SK-N-SH (cell line): ENCODE measurements at regions not wholly inside any gene's neighbourhood (a gene's known extent, or its start where the extent isn't known, plus 50 kb on each side); places are given as distances from the start of the nearest gene placed in this dataset.

Source experiments
- CTCF ChIA-PET: fragments of 300-600, 350-600 bp; formaldehyde crosslinking; extraction: SDS; loops from one replicate; lab custom pipeline; 2021; lab: Yijun Ruan, JAX
- POLR2A ChIA-PET: fragments of 350-600 bp; sonication (Branson Sonifier 250); formaldehyde crosslinking; extraction: SDS; loops from one replicate; lab custom pipeline; 2020; ENCODE audit warnings: antibody characterized with exemption, inconsistent platforms; lab: Yijun Ruan, JAX
- DNase-seq: peaks from one replicate; pipeline ENCODE4 v3.0.0; 2012
- H2AFZ ChIP-seq: fragments of 200-600 bp; sonication (generic); 2 replicates; pipeline ENCODE4 v1.8.1; 2016; ENCODE audit warnings: antibody characterized with exemption, mild to moderate bottlenecking, low read depth
- H3F3A ChIP-seq: fragments of 200-600 bp; sonication (generic); replicated peaks from 2 replicates; pipeline ENCODE3; 2016; ENCODE audit warnings: antibody characterized with exemption, mild to moderate bottlenecking; ENCODE audit not compliant: insufficient read depth
- H3K27ac ChIP-seq, 2 experiments: fragments of 200-500 bp in 1 of 2; fragments of 200-600 bp in 1 of 2; sonication (Bioruptor generic) in 1 of 2; sonication (generic), shearing (Covaris generic) in 1 of 2; 2 replicates each; pipeline versions ENCODE4 v1.5.1 to v1.6.1; 2014 to 2016; ENCODE audit warnings: low read depth in 2 of 2, inconsistent platforms in 1 of 2, low read length in 1 of 2, mild to moderate bottlenecking in 1 of 2, mixed read lengths in 1 of 2
- H3K27me3 ChIP-seq: fragments of 200-600 bp; sonication (generic), shearing (Covaris generic); 2 replicates; pipeline ENCODE4 v1.6.1; 2016; ENCODE audit warnings: mixed run types; ENCODE audit not compliant: insufficient read depth
- H3K36me3 ChIP-seq, 2 experiments: fragments of 200-500 bp in 1 of 2; fragments of 200-600 bp in 1 of 2; sonication (Bioruptor generic) in 1 of 2; sonication (generic) in 1 of 2; replicated peaks in 1 of 2; 2 replicates each; pipeline versions ENCODE3 to v1.5.1; 2014 to 2016; ENCODE audit warnings: low read length in 1 of 2, mild to moderate bottlenecking in 1 of 2; ENCODE audit not compliant: insufficient read depth in 2 of 2, control insufficient read depth in 1 of 2
- H3K4me1 ChIP-seq, 2 experiments: fragments of 200-500 bp in 1 of 2; fragments of 200-600 bp in 1 of 2; sonication (Bioruptor generic) in 1 of 2; sonication (generic), shearing (Covaris generic) in 1 of 2; 2 replicates each; pipeline versions ENCODE4 v1.5.1 to v1.6.1; 2014 to 2016; ENCODE audit warnings: low read depth in 1 of 2, low read length in 1 of 2, mixed run types in 1 of 2; ENCODE audit not compliant: insufficient read depth in 2 of 2, control insufficient read depth in 1 of 2
- H3K4me2 ChIP-seq: fragments of 200-600 bp; sonication (generic), shearing (Covaris generic); 2 replicates; pipeline ENCODE4 v1.6.1; 2017; ENCODE audit warnings: mixed run types
- H3K4me3 ChIP-seq, 2 experiments: fragments of 200-500 bp in 1 of 2; fragments of 200-600 bp in 1 of 2; sonication (Bioruptor generic) in 1 of 2; sonication (generic), shearing (Covaris generic) in 1 of 2; 2 replicates each; pipeline versions ENCODE4 v1.5.1 to v1.8.1; 2014 to 2016; ENCODE audit warnings: low read depth in 2 of 2, inconsistent platforms in 1 of 2, low read length in 1 of 2, mild to moderate bottlenecking in 1 of 2, mixed read lengths in 1 of 2, moderate library complexity in 1 of 2
- H3K79me2 ChIP-seq: fragments of 200-600 bp; sonication (generic); 2 replicates; pipeline ENCODE4 v1.8.1; 2017; ENCODE audit warnings: mild to moderate bottlenecking; ENCODE audit not compliant: insufficient read depth
- H3K9ac ChIP-seq: fragments of 200-600 bp; sonication (generic); 2 replicates; pipeline ENCODE4 v1.6.1; 2017; ENCODE audit warnings: mixed run types
- H3K9me2 ChIP-seq: fragments of 200-600 bp; sonication (generic); 2 replicates; pipeline ENCODE4 v1.6.1; 2017; ENCODE audit warnings: mixed run types
- H3K9me3 ChIP-seq: fragments of 200-600 bp; sonication (generic); 2 replicates; pipeline ENCODE4 v1.6.1; 2017; ENCODE audit warnings: mixed run types, mild to moderate bottlenecking, moderate library complexity
- H4K20me1 ChIP-seq: fragments of 200-600 bp; sonication (generic); 2 replicates; pipeline ENCODE4 v1.6.1; 2017; ENCODE audit warnings: mild to moderate bottlenecking, mixed run types; ENCODE audit not compliant: insufficient read depth
- CHD2 ChIP-seq: fragments of 150-350 bp; IDR thresholded peaks from 2 replicates; pipeline ENCODE4 v1.6.1; 2018; ENCODE audit warnings: low read length; ENCODE audit not compliant: partially characterized antibody
- CTCF ChIP-seq: fragments of 200-600 bp; sonication (generic); IDR thresholded peaks from 2 replicates; pipeline ENCODE4 v1.6.1; 2017; ENCODE audit warnings: antibody characterized with exemption, mild to moderate bottlenecking, moderate library complexity
- ELF1 ChIP-seq: IDR thresholded peaks from 2 replicates; pipeline ENCODE4 v1.4.0; 2012
- FOSL2 ChIP-seq: IDR thresholded peaks from 2 replicates; pipeline ENCODE4 v1.4.0; 2012; ENCODE audit warnings: low read depth, mild to moderate bottlenecking, moderate library complexity, borderline replicate concordance
- MAX ChIP-seq: IDR thresholded peaks from 2 replicates; pipeline ENCODE4 v1.4.0; 2012; ENCODE audit warnings: low read depth
- MEF2A ChIP-seq: IDR thresholded peaks from 2 replicates; pipeline ENCODE4 v1.4.0; 2012; ENCODE audit warnings: low read depth, borderline replicate concordance
- NFIC ChIP-seq: IDR thresholded peaks from 2 replicates; pipeline ENCODE4 v1.4.0; 2012; ENCODE audit warnings: borderline replicate concordance
- POLR2AphosphoS5 ChIP-seq: IDR thresholded peaks from 2 replicates; pipeline ENCODE4 v1.6.1; 2012; ENCODE audit warnings: low read depth, low read length
- RAD21 ChIP-seq: IDR thresholded peaks from 2 replicates; pipeline ENCODE4 v1.6.1; 2012; ENCODE audit warnings: mild to moderate bottlenecking, low read length
- SMC3 ChIP-seq: IDR thresholded peaks from 2 replicates; pipeline ENCODE4 v1.6.1; 2012; ENCODE audit warnings: low read depth, low read length, improper control_type of control experiment
- TCF12 ChIP-seq: IDR thresholded peaks from 2 replicates; pipeline ENCODE4 v1.4.0; 2012
- TEAD4 ChIP-seq: IDR thresholded peaks from 2 replicates; pipeline ENCODE4 v1.4.0; 2012; ENCODE audit warnings: mild to moderate bottlenecking, borderline replicate concordance; ENCODE audit not compliant: insufficient read depth
- YY1 ChIP-seq: IDR thresholded peaks from 2 replicates; pipeline ENCODE4 v1.4.0; 2012; ENCODE audit warnings: low read depth, mild to moderate bottlenecking
- ZBTB33 ChIP-seq: IDR thresholded peaks from 2 replicates; pipeline ENCODE4 v1.4.0; 2012; ENCODE audit warnings: low read depth, borderline replicate concordance
- WGBS: methylation state at CpG from one replicate; pipeline ENCODE4 v1.1.6; 2017; ENCODE audit warnings: low lambda C conversion rate; 5-methylcytosine and 5-hydroxymethylcytosine counted together
- TF ChIP-seq, protein P1 (sequence below): IDR thresholded peaks from 2 replicates; pipeline ENCODE4; 2012
- TF ChIP-seq, protein P2 (sequence below): fragments of 150-350 bp; IDR thresholded peaks from 2 replicates; pipeline ENCODE4 v1.6.1; 2016; ENCODE audit warnings: mild to moderate bottlenecking, low read depth, low read length
- TF ChIP-seq, protein P3 (sequence below): IDR thresholded peaks from 2 replicates; pipeline ENCODE4 v1.4.0; 2012; ENCODE audit warnings: low read depth, borderline replicate concordance
- TF ChIP-seq, protein P4 (sequence below): fragments of 150-350 bp; IDR thresholded peaks from 2 replicates; pipeline ENCODE4 v1.6.1; 2017; ENCODE audit warnings: antibody characterized with exemption, low read length, low read depth, borderline replicate concordance

GRCh38 chr3:29083081-29083480 is 197.8 kb upstream of the RBMS3 start:
- CTCF ChIA-PET: interaction anchor here (0.6 kb wide), 1 partner anchor 1189 kb away, joined by 3 read pairs; no protein-coding TSS in a partner anchor
- Histone ChIP-seq H3K4me2 (no peak overlapping the region), H3K4me3 (no peak overlapping the region), H3K9me3 (no peaks in the 10 kb centered on the region), H4K20me1 (no peaks in the 10 kb centered on the region), H3K4me1 (no peaks in the 10 kb centered on the region), H3K36me3 (no peaks in the 10 kb centered on the region)
- TF ChIP-seq YY1: no peak
- no peak for TF ChIP-seq NFIC
- no peak for TF ChIP-seq ZBTB33
- no peak for TF ChIP-seq TCF12
- no peak for TF ChIP-seq MEF2A
- TF ChIP-seq FOSL2: no peak
- no peak for TF ChIP-seq RAD21
- no peak for TF ChIP-seq POLR2AphosphoS5
- TF ChIP-seq MAX: no peak
- TF ChIP-seq, protein P1, sequence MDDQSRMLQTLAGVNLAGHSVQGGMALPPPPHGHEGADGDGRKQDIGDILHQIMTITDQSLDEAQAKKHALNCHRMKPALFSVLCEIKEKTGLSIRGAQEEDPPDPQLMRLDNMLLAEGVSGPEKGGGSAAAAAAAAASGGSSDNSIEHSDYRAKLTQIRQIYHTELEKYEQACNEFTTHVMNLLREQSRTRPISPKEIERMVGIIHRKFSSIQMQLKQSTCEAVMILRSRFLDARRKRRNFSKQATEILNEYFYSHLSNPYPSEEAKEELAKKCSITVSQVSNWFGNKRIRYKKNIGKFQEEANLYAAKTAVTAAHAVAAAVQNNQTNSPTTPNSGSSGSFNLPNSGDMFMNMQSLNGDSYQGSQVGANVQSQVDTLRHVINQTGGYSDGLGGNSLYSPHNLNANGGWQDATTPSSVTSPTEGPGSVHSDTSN: no peak
- no peak for TF ChIP-seq CHD2
- TF ChIP-seq, protein P2, sequence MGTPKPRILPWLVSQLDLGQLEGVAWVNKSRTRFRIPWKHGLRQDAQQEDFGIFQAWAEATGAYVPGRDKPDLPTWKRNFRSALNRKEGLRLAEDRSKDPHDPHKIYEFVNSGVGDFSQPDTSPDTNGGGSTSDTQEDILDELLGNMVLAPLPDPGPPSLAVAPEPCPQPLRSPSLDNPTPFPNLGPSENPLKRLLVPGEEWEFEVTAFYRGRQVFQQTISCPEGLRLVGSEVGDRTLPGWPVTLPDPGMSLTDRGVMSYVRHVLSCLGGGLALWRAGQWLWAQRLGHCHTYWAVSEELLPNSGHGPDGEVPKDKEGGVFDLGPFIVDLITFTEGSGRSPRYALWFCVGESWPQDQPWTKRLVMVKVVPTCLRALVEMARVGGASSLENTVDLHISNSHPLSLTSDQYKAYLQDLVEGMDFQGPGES: no peak
- TF ChIP-seq CTCF: no peak
- no peak for TF ChIP-seq ELF1
- TF ChIP-seq, protein P3, sequence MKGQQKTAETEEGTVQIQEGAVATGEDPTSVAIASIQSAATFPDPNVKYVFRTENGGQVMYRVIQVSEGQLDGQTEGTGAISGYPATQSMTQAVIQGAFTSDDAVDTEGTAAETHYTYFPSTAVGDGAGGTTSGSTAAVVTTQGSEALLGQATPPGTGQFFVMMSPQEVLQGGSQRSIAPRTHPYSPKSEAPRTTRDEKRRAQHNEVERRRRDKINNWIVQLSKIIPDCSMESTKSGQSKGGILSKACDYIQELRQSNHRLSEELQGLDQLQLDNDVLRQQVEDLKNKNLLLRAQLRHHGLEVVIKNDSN: no peak
- no peak for TF ChIP-seq TEAD4
- TF ChIP-seq, protein P4, sequence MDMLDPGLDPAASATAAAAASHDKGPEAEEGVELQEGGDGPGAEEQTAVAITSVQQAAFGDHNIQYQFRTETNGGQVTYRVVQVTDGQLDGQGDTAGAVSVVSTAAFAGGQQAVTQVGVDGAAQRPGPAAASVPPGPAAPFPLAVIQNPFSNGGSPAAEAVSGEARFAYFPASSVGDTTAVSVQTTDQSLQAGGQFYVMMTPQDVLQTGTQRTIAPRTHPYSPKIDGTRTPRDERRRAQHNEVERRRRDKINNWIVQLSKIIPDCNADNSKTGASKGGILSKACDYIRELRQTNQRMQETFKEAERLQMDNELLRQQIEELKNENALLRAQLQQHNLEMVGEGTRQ: no peak
- no peak for TF ChIP-seq SMC3
- TF ChIP-seq, all 33 proteins: peak for 0
- Histone ChIP-seq H3K27ac (no peak overlapping the region), H3F3A (no peaks in the 10 kb centered on the region), H3K9me2 (no peaks in the 10 kb centered on the region), H3K27me3 (no peaks in the 10 kb centered on the region), H3K79me2 (no peaks in the 10 kb centered on the region), H3K9ac (no peak overlapping the region), H2AFZ (no peak overlapping the region)
- WGBS: 75% methylated on average over 2 of the region's 2 CpGs
- POLR2A ChIA-PET: no interaction called here
- DNase-seq: no peak
